ENCODE measurements at regions not wholly inside any gene's neighbourhood (a gene's known extent, or its start where the extent isn't known, plus 50 kb on each side); places are given as distances from the start of the nearest gene placed in this dataset.

DNA sequence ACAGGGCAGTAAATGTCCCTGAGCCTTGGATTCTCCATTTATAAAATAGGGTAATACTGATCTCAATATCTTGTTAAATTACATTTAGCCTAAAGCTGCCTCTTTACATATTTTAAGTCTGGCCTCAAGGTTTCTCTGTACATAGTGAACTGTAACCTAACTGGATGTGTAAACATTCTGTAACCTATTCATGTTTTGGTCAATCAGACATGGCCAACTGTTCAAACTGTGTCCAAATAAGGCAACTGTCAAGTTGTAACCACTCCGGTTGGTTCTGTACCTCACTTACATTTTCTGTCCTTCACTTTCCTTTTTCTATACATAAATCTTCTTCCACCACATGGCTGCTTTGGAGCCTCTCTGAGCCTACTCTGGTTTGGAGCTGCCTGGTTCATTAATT, 107.1 kb upstream of the ITGB1 start:
- Histone ChIP-seq H3K79me2 (ENCODE audit: insufficient read depth, low read length) (no peaks in the 10 kb centered on the region), H3F3A (ENCODE audit: insufficient read depth) (no peaks in the 10 kb centered on the region), H2AFZ (ENCODE audit: low read depth, low read length, severe bottlenecking) (no peak overlapping the region), H3K9me2 (replicated peaks; ENCODE audit: insufficient read depth, low read length) (no peaks in the 10 kb centered on the region), H3K36me3 (ENCODE audit: low read length) (no peaks in the 10 kb centered on the region), H3K27ac (ENCODE audit: low read depth, low read length) (no peak overlapping the region), H3K9ac (ENCODE audit: low read length) (no peak overlapping the region), H3K27me3 (ENCODE audit: low read length) (no peaks in the 10 kb centered on the region), H3K4me3 (ENCODE audit: insufficient read depth, low read length, poor library complexity, severe bottlenecking) (no peak overlapping the region), H3K9me3 (ENCODE audit: insufficient read depth, low read length) (no peaks in the 10 kb centered on the region), H3K4me2 (ENCODE audit: low read depth, low read length, poor library complexity, severe bottlenecking) (no peak overlapping the region), H4K20me1 (ENCODE audit: low read depth, low read length) (no peaks in the 10 kb centered on the region)
- TF ChIP-seq, protein P1, sequence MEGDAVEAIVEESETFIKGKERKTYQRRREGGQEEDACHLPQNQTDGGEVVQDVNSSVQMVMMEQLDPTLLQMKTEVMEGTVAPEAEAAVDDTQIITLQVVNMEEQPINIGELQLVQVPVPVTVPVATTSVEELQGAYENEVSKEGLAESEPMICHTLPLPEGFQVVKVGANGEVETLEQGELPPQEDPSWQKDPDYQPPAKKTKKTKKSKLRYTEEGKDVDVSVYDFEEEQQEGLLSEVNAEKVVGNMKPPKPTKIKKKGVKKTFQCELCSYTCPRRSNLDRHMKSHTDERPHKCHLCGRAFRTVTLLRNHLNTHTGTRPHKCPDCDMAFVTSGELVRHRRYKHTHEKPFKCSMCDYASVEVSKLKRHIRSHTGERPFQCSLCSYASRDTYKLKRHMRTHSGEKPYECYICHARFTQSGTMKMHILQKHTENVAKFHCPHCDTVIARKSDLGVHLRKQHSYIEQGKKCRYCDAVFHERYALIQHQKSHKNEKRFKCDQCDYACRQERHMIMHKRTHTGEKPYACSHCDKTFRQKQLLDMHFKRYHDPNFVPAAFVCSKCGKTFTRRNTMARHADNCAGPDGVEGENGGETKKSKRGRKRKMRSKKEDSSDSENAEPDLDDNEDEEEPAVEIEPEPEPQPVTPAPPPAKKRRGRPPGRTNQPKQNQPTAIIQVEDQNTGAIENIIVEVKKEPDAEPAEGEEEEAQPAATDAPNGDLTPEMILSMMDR (IDR thresholded peaks at IDR 0.05; ENCODE audit: insufficient read depth, low read length, poor library complexity, severe bottlenecking), result no peak
- TF ChIP-seq EZH2phosphoT487 (conservative IDR thresholded peaks at IDR 0.05; ENCODE audit: low read length), result no peak

DNA sequence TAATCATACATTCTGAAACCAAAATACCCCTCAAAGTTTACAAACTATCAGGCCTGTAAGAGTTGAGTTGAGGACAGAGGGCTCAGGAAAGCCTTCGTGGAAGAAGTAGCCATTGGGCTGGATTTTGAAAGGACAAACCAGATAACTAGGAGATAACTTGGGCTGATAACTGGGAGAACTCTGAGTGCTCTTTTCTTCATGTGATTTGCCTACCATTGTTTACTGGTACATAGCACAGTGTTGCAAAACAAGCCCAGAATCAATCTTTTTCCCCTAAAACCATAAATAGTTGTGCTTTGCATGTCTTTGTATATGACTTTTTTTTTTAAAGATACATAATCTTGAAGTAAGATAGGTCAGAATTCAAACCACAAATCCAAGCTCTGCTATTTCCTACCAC, 106.7 kb upstream of the ITGB1 start:
- Histone ChIP-seq H3K9me3 (ENCODE audit: insufficient read depth, low read length) (no peaks in the 10 kb centered on the region), H3F3A (ENCODE audit: insufficient read depth) (no peaks in the 10 kb centered on the region), H2AFZ (ENCODE audit: low read depth, low read length, severe bottlenecking) (no peak overlapping the region), H3K36me3 (ENCODE audit: low read length) (no peaks in the 10 kb centered on the region), H3K4me3 (ENCODE audit: insufficient read depth, low read length, poor library complexity, severe bottlenecking) (no peak overlapping the region), H3K4me2 (ENCODE audit: low read depth, low read length, poor library complexity, severe bottlenecking) (no peak overlapping the region), H3K27ac (ENCODE audit: low read depth, low read length) (no peak overlapping the region), H3K27me3 (ENCODE audit: low read length) (no peaks in the 10 kb centered on the region), H3K79me2 (ENCODE audit: insufficient read depth, low read length) (no peaks in the 10 kb centered on the region), H4K20me1 (ENCODE audit: low read depth, low read length) (no peaks in the 10 kb centered on the region), H3K9ac (ENCODE audit: low read length) (no peak overlapping the region), H3K9me2 (replicated peaks; ENCODE audit: insufficient read depth, low read length) (no peaks in the 10 kb centered on the region)
- no peak for TF ChIP-seq EZH2phosphoT487 (conservative IDR thresholded peaks at IDR 0.05; ENCODE audit: low read length)
- TF ChIP-seq, protein P1 (IDR thresholded peaks at IDR 0.05; ENCODE audit: insufficient read depth, low read length, poor library complexity, severe bottlenecking), result no peak

DNA sequence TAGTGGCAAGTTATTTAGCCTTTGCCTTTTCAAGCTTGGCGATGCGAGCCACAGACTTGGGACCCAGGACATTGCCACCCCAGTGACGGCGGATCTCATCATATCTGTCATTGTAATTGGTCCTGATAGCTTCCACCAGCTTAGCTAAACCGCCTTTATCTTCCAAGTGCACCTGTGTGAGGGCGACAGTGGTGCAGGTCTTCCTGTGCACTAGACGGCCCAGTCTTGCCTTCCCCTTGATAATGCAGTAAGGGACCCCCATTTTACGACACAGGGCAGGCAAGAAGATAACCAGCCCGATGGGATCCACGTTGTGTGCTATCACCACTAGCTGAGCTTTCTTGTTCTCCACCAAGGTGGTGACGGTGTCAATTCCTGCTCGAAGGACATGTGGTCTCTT, 99.6 kb upstream of the ITGB1 start:
- H3K4me2 ChIP-seq (ENCODE audit: low read depth, low read length, poor library complexity, severe bottlenecking), result no peak overlapping the region
- H3K36me3 ChIP-seq (ENCODE audit: low read length), result no peaks in the 10 kb centered on the region

More for the DNA sequence above, 99.6 kb upstream of the ITGB1 start:
- Histone ChIP-seq H3K9ac (ENCODE audit: low read length) (no peak overlapping the region), H3K9me2 (replicated peaks; ENCODE audit: insufficient read depth, low read length) (no peaks in the 10 kb centered on the region), H3K4me3 (ENCODE audit: insufficient read depth, low read length, poor library complexity, severe bottlenecking) (no peak overlapping the region), H4K20me1 (ENCODE audit: low read depth, low read length) (no peaks in the 10 kb centered on the region), H3K9me3 (ENCODE audit: insufficient read depth, low read length) (no peaks in the 10 kb centered on the region), H3F3A (ENCODE audit: insufficient read depth) (no peaks in the 10 kb centered on the region), H3K27me3 (ENCODE audit: low read length) (no peaks in the 10 kb centered on the region), H3K27ac (ENCODE audit: low read depth, low read length) (no peak overlapping the region), H2AFZ (ENCODE audit: low read depth, low read length, severe bottlenecking) (no peak overlapping the region), H3K79me2 (ENCODE audit: insufficient read depth, low read length) (no peaks in the 10 kb centered on the region)
- TF ChIP-seq, protein P1 (IDR thresholded peaks at IDR 0.05; ENCODE audit: insufficient read depth, low read length, poor library complexity, severe bottlenecking), result no peak
- no peak for TF ChIP-seq EZH2phosphoT487 (conservative IDR thresholded peaks at IDR 0.05; ENCODE audit: low read length)

Measured in SU-DHL-6 (cell line).